KMS-11 (cell line): ENCODE measurements at regions not wholly inside any gene's neighbourhood (a gene's known extent, or its start where the extent isn't known, plus 50 kb on each side); places are given as distances from the start of the nearest gene placed in this dataset.

ENCODE experiments used
- H2AFZ ChIP-seq: fragments of 200-600 bp; sonication (generic); 2 replicates; pipeline ENCODE4 v1.6.1; 2016; ENCODE audit warnings: antibody characterized with exemption, mixed run types, low read depth
- H3K27ac ChIP-seq: fragments of 200-600 bp; sonication (generic); 2 replicates; pipeline ENCODE4 v1.6.1; 2016; ENCODE audit warnings: mild to moderate bottlenecking, mixed run types
- H3K27me3 ChIP-seq: fragments of 200-600 bp; sonication (generic); 2 replicates; pipeline ENCODE4 v1.6.1; 2017; ENCODE audit warnings: mild to moderate bottlenecking, low read depth, mixed run types, moderate library complexity; ENCODE audit not compliant: insufficient read depth
- H3K36me3 ChIP-seq: fragments of 200-600 bp; sonication (generic); 2 replicates; pipeline ENCODE4 v1.6.1; 2017; ENCODE audit warnings: mild to moderate bottlenecking, mixed run types; ENCODE audit not compliant: insufficient read depth
- H3K4me1 ChIP-seq: fragments of 200-600 bp; sonication (generic); 2 replicates; pipeline ENCODE4 v1.6.1; 2016; ENCODE audit warnings: mild to moderate bottlenecking, low read depth, mixed run types; ENCODE audit not compliant: poor library complexity, severe bottlenecking
- H3K4me2 ChIP-seq: fragments of 200-600 bp; sonication (generic); 2 replicates; pipeline ENCODE4 v1.7.0; 2016; ENCODE audit warnings: mild to moderate bottlenecking, mixed run types
- H3K4me3 ChIP-seq: fragments of 200-600 bp; sonication (generic); IDR thresholded peaks from 2 replicates; pipeline ENCODE4 v1.6.1; 2017; ENCODE audit warnings: low read depth, low read length, mixed read lengths; ENCODE audit not compliant: insufficient read depth
- H3K79me2 ChIP-seq: fragments of 200-600 bp; sonication (generic); 2 replicates; pipeline ENCODE4 v1.6.1; 2016; ENCODE audit warnings: low read depth, mixed run types; ENCODE audit not compliant: insufficient read depth
- H3K9ac ChIP-seq: fragments of 200-600 bp; sonication (generic); 2 replicates; pipeline ENCODE4 v1.6.1; 2016; ENCODE audit warnings: mild to moderate bottlenecking, mixed run types
- H4K20me1 ChIP-seq: fragments of 200-600 bp; sonication (generic); 2 replicates; pipeline ENCODE4 v1.6.1; 2016; ENCODE audit warnings: mild to moderate bottlenecking, mixed run types; ENCODE audit not compliant: insufficient read depth
- CTCF ChIP-seq: fragments of 200-600 bp; sonication (generic); conservative IDR thresholded peaks from 2 replicates; pipeline ENCODE4 v1.6.1; 2017; ENCODE audit warnings: low read depth, mild to moderate bottlenecking, antibody characterized with exemption, low read length, moderate library complexity, mixed read lengths

- TF ChIP-seq CTCF: no peak
- no peak overlapping the region for H3K4me2 ChIP-seq
- no peaks in the 10 kb centered on the region for H3K79me2 ChIP-seq
- no peak overlapping the region for H3K27ac ChIP-seq
- H3K27me3 ChIP-seq: no peaks in the 10 kb centered on the region
- H4K20me1 ChIP-seq: no peaks in the 10 kb centered on the region
- H2AFZ ChIP-seq: no peak overlapping the region
- H3K9ac ChIP-seq: no peak overlapping the region
- no peaks in the 10 kb centered on the region for H3K36me3 ChIP-seq
- H3K4me3 ChIP-seq: no peak overlapping the region
- H3K4me1 ChIP-seq: no peaks in the 10 kb centered on the region
Observed at GRCh38 chr2:11983401-11983800, 237.0 kb downstream of the LPIN1 start.

- Histone ChIP-seq H3K27ac (no peak overlapping the region), H3K9ac (no peak overlapping the region), H3K4me2 (no peak overlapping the region), H3K36me3 (no peaks in the 10 kb centered on the region), H3K27me3 (no peaks in the 10 kb centered on the region), H2AFZ (no peak overlapping the region), H3K4me1 (no peaks in the 10 kb centered on the region), H3K79me2 (no peaks in the 10 kb centered on the region), H3K4me3 (no peak overlapping the region), H4K20me1 (no peaks in the 10 kb centered on the region)
- no peak for TF ChIP-seq CTCF
Observed at GRCh38 chr2:11983870-11984269, 237.4 kb downstream of the LPIN1 start.

DNA sequence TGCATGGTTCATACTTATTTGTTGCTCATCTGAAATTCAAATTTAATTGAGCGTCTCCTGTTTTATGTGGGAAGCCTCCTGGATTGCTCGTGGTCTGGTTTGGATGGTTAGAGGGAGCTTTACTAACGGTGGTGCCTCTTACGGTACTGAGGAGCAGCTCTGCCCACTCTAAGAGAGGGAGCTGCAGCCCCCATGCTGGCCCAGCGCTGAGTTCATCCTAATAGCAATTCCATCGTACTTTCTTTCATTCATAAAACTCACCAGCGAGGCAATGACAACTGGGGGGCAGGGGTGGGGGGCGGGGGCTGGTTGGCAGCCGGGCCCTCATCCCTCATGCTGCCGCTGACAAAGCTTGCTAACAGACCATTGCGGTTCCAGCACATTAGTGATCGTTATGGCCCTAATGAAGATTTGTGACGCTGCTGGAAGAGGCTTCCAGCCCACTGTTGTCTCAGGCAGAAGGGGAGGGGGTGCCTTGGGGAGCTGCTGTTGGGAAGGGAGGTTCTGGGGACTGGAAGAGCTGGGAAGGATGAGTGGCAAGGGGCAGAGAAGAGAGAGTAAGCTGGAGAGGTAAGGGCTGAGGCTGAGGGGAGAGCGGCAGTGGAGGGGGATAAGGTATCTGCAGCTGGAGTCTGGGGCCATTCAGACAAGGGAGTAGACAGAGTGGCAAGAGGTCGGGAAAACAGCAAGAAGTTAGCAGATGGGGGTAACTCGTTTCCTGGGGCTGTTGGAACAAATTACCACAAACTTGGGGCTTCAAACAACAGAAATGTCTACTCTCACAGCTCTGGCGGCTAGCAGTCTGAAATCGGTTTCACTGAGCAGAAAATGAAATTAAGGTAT lies 238.1 kb downstream of the LPIN1 start:
- Histone ChIP-seq H3K4me2 (no peak overlapping the region), H4K20me1 (no peaks in the 10 kb centered on the region), H3K36me3 (no peaks in the 10 kb centered on the region), H3K79me2 (no peaks in the 10 kb centered on the region), H3K4me1 (no peaks in the 10 kb centered on the region), H3K9ac (no peak overlapping the region), H3K27ac (no peak overlapping the region), H2AFZ (no peak overlapping the region), H3K4me3 (no peak overlapping the region), H3K27me3 (no peaks in the 10 kb centered on the region)
- no peak for TF ChIP-seq CTCF

GRCh38 chr2:11985817-11986566 lies 239.6 kb downstream of the LPIN1 start:
- Histone ChIP-seq H3K4me2 (no peak overlapping the region), H3K4me3 (no peak overlapping the region), H3K27me3 (no peaks in the 10 kb centered on the region), H3K9ac (no peak overlapping the region), H3K36me3 (no peaks in the 10 kb centered on the region), H2AFZ (no peak overlapping the region), H3K27ac (no peak overlapping the region), H3K79me2 (no peaks in the 10 kb centered on the region), H4K20me1 (no peaks in the 10 kb centered on the region), H3K4me1 (no peaks in the 10 kb centered on the region)
- no peak for TF ChIP-seq CTCF
